ENCODE measurements at regions not wholly inside any gene's neighbourhood (a gene's known extent, or its start where the extent isn't known, plus 50 kb on each side); places are given as distances from the start of the nearest gene placed in this dataset.

- H3K9me1 ChIP-seq (ENCODE audit: insufficient read depth, low read length) = no peaks in the 10 kb centered on the region
- POLR2A ChIA-PET (ENCODE audit: unreplicated experiment) = no interaction called here
- in situ Hi-C loops (cut with MboI; ENCODE audit: low sequenced_read_pairs) (no loop called here), dilution Hi-C loops (cut with HindIII; ENCODE audit: low sequenced_read_pairs, unreplicated experiment) (no loop called here), intact Hi-C loops (cut with micrococcal nuclease) (no loop called here)
- DNase-seq = no peak
- no peak overlapping the region for H3K18ac ChIP-seq (ENCODE audit: low read depth, low read length)
- H2BK15ac ChIP-seq (ENCODE audit: low read depth, low read length) = no peak overlapping the region
- H2BK5ac ChIP-seq (ENCODE audit: low read depth, low read length, poor library complexity, severe bottlenecking) = no peak overlapping the region
- H3K4ac ChIP-seq (ENCODE audit: low read depth, low read length) = no peak overlapping the region
- H3K4me1 ChIP-seq (ENCODE audit: control insufficient read depth, insufficient read depth, low read length) = no peaks in the 10 kb centered on the region
- H4K20me1 ChIP-seq (ENCODE audit: insufficient read depth, low read length) = no peaks in the 10 kb centered on the region
- no peak overlapping the region for H4K8ac ChIP-seq (ENCODE audit: low read depth in 2 of 2, low read length in 2 of 2)
- no peaks in the 10 kb centered on the region for H3K9me3 ChIP-seq (ENCODE audit: control insufficient read depth, insufficient read depth, low read length)
- no peak overlapping the region for H4K91ac ChIP-seq (ENCODE audit: insufficient read depth, low read depth, low read length)
- H2AFZ ChIP-seq (replicated peaks; ENCODE audit: low read length, poor library complexity) = no peak overlapping the region
- no peak for ATAC-seq (ENCODE audit: low read depth)
- H3K56ac ChIP-seq (ENCODE audit: extremely low read depth, insufficient read depth, low read length) = no peak overlapping the region
- no TSS peak for BruUV-seq (replicated peaks)
- CTCF ChIA-PET = no interaction called here
- no peak overlapping the region for H2AK5ac ChIP-seq (ENCODE audit: low read depth, low read length)
- H2BK120ac ChIP-seq (ENCODE audit: low read depth, low read length) = no peak overlapping the region
- no peak overlapping the region for H3K4me3 ChIP-seq (ENCODE audit: insufficient read depth, low read depth, low read length)
- H3K27ac ChIP-seq (ENCODE audit: insufficient read depth, low read length) = no peak overlapping the region
- TF ChIP-seq MAFK (IDR thresholded peaks at IDR 0.05; ENCODE audit: low read depth, low read length) = no peak
- TF ChIP-seq MAZ (IDR thresholded peaks at IDR 0.05; ENCODE audit: borderline replicate concordance, low read depth, low read length) = no peak
- TF ChIP-seq CTCF (conservative IDR thresholded peaks at IDR 0.05; ENCODE audit: low read depth, low read length) = no peak
- no peak for TF ChIP-seq RFX5 (IDR thresholded peaks at IDR 0.05; ENCODE audit: low read depth, low read length)
- TF ChIP-seq CHD1 (IDR thresholded peaks at IDR 0.05; ENCODE audit: low read depth, low read length) = no peak
- no peak for TF ChIP-seq CEBPB (IDR thresholded peaks at IDR 0.05; ENCODE audit: low read depth, low read length)
- TF ChIP-seq FOS (IDR thresholded peaks at IDR 0.05; ENCODE audit: low read depth, low read length) = no peak
- TF ChIP-seq USF2 (IDR thresholded peaks at IDR 0.05; ENCODE audit: low read depth, low read length) = no peak
- TF ChIP-seq SMC3 (IDR thresholded peaks at IDR 0.05; ENCODE audit: low read depth, low read length) = no peak
- no peak for TF ChIP-seq ELK1 (IDR thresholded peaks at IDR 0.05; ENCODE audit: borderline replicate concordance, low read depth, low read length)
- no peak for TF ChIP-seq NFE2L2 (IDR thresholded peaks at IDR 0.05; ENCODE audit: low read depth, low read length)
- TF ChIP-seq MXI1 (IDR thresholded peaks at IDR 0.05; ENCODE audit: borderline replicate concordance, low read depth, low read length) = no peak
- no peak for TF ChIP-seq RCOR1 (IDR thresholded peaks at IDR 0.05; ENCODE audit: insufficient replicate concordance, low read length)
- TF ChIP-seq POLR2A (IDR thresholded peaks at IDR 0.05; ENCODE audit: low read depth, low read length) = no peak
- TF ChIP-seq RAD21 (IDR thresholded peaks at IDR 0.05; ENCODE audit: low read length) = no peak
- no peak for TF ChIP-seq BHLHE40 (IDR thresholded peaks at IDR 0.05; ENCODE audit: low read depth, low read length)
- H2AK9ac ChIP-seq (replicated peaks; ENCODE audit: low read depth, low read length, poor library complexity) = no peak overlapping the region
- H3K9ac ChIP-seq (ENCODE audit: low read depth, low read length) = no peak overlapping the region
- no peaks in the 10 kb centered on the region for H3K36me3 ChIP-seq (ENCODE audit: control insufficient read depth, insufficient read depth, low read length)
- H4K5ac ChIP-seq (ENCODE audit: low read depth, low read length) = no peak overlapping the region
- H3K79me1 ChIP-seq (ENCODE audit: low read depth in 1 of 2, low read length in 2 of 2) = no peaks in the 10 kb centered on the region
- no peak overlapping the region for H3K14ac ChIP-seq (replicated peaks; ENCODE audit: low read depth, low read length)
- no peak overlapping the region for H2BK20ac ChIP-seq (ENCODE audit: low read depth, low read length)
- no peaks in the 10 kb centered on the region for H3K27me3 ChIP-seq (ENCODE audit: control insufficient read depth, insufficient read depth, low read length)
- H3K23ac ChIP-seq (ENCODE audit: low read depth, low read length) = no peak overlapping the region
- WGBS, 2 experiments (ENCODE audit: extremely low coverage in 2 of 2, insufficient read length in 1 of 2) = no CpG with 5 or more reads among the region's 1 CpG
- H3K4me2 ChIP-seq (ENCODE audit: low read depth, low read length) = no peak overlapping the region
Observed at GRCh38 chrX:80267790-80268189, 152.5 kb upstream of the TENT5D start.
